Stimulated activated naive CD8-positive, alpha-beta T cell treated with anti-CD3 and anti-CD28 coated beads, Interleukin-15, amount 100 ng/mL, for 72 hours (primary cell): ENCODE measurements at regions not wholly inside any gene's neighbourhood (a gene's known extent, or its start where the extent isn't known, plus 50 kb on each side); places are given as distances from the start of the nearest gene placed in this dataset.

Experiments used
- ATAC-seq: fragments of 150-1000 bp; cut with Tn5 transposase; 2 replicates; pipeline ENCODE4 v1.10.0; 2021; ENCODE audit warnings: mild to moderate bottlenecking, moderate library complexity
- DNase-seq, 2 donors: peaks; one replicate each; pipeline ENCODE4 v3.0.0; 2021 to 2022
- H3K27ac Mint-ChIP-seq, 2 donors: one replicate each; pipeline ENCODE4 v1.8.0; 2022; ENCODE audit warnings: mild to moderate bottlenecking in 2 of 2, mixed read lengths in 2 of 2, moderate library complexity in 2 of 2
- H3K27me3 Mint-ChIP-seq: one replicate; pipeline ENCODE4 v1.8.0; 2022; ENCODE audit warnings: mixed read lengths
- H3K4me1 Mint-ChIP-seq: one replicate; pipeline ENCODE4 v1.8.0; 2022; ENCODE audit warnings: mild to moderate bottlenecking, mixed read lengths
- H3K4me3 Mint-ChIP-seq, 2 donors: one replicate each; pipeline ENCODE4 v1.8.0; 2022; ENCODE audit warnings: mild to moderate bottlenecking in 2 of 2, mixed read lengths in 2 of 2, moderate library complexity in 1 of 2
- H3K9me3 Mint-ChIP-seq, 2 donors: one replicate each; pipeline ENCODE4 v1.8.0; 2022; ENCODE audit warnings: mixed read lengths in 2 of 2

GRCh38 chr18:21162786-21163185 lies 51.2 kb upstream of the ROCK1 start:
- H3K9me3 Mint-ChIP-seq, result no peaks in the 10 kb centered on the region
- DNase-seq, result no peak
- H3K27me3 Mint-ChIP-seq, result no peaks in the 10 kb centered on the region
- no peak overlapping the region for H3K27ac Mint-ChIP-seq
- ATAC-seq, result no peak
- H3K4me1 Mint-ChIP-seq, result no peaks in the 10 kb centered on the region
- H3K4me3 Mint-ChIP-seq, result no peak overlapping the region

- ATAC-seq, result no peak
- DNase-seq, result no peak
- Mint-ChIP-seq H3K27ac (no peak overlapping the region), H3K4me3 (no peak overlapping the region), H3K27me3 (no peaks in the 10 kb centered on the region), H3K9me3 (no peaks in the 10 kb centered on the region), H3K4me1 (no peaks in the 10 kb centered on the region)
These were observed 52.3 kb upstream of the ROCK1 start for GRCh38 chr18:21163647-21164547.

GRCh38 chr18:21164548-21165095 lies 53.0 kb upstream of the ROCK1 start:
- no peak overlapping the region for H3K4me3 Mint-ChIP-seq
- ATAC-seq (no peak), DNase-seq (no peak)
- no peaks in the 10 kb centered on the region for H3K27me3 Mint-ChIP-seq
- H3K9me3 Mint-ChIP-seq, result no peaks in the 10 kb centered on the region
- H3K4me1 Mint-ChIP-seq, result no peaks in the 10 kb centered on the region
- no peak overlapping the region for H3K27ac Mint-ChIP-seq

- ATAC-seq, result no peak
- H3K27me3 Mint-ChIP-seq, result no peaks in the 10 kb centered on the region
- no peak overlapping the region for H3K4me3 Mint-ChIP-seq
- no peaks in the 10 kb centered on the region for H3K4me1 Mint-ChIP-seq
- no peak overlapping the region for H3K27ac Mint-ChIP-seq
- no peaks in the 10 kb centered on the region for H3K9me3 Mint-ChIP-seq
- DNase-seq, result no peak
These were observed 56.2 kb upstream of the ROCK1 start for GRCh38 chr18:21167641-21168377.

GRCh38 chr18:21168880-21169279 lies 57.3 kb upstream of the ROCK1 start:
- DNase-seq (no peak), ATAC-seq (no peak)
- Mint-ChIP-seq H3K27me3 (no peaks in the 10 kb centered on the region), H3K27ac (no peak overlapping the region), H3K4me3 (no peak overlapping the region), H3K4me1 (no peaks in the 10 kb centered on the region), H3K9me3 (no peaks in the 10 kb centered on the region)

GRCh38 chr18:21177822-21178221 lies 64.2 kb upstream of the GREB1L start:
- no peak for DNase-seq
- ATAC-seq, result no peak

GRCh38 chr18:21179590-21180220 lies 62.3 kb upstream of the GREB1L start:
- no peak overlapping the region for H3K4me3 Mint-ChIP-seq
- H3K27me3 Mint-ChIP-seq, result no peaks in the 10 kb centered on the region
- ATAC-seq (peak; percentile 73), DNase-seq (peak; percentile 43 to 44)
- no peaks in the 10 kb centered on the region for H3K4me1 Mint-ChIP-seq
- no peak overlapping the region for H3K27ac Mint-ChIP-seq
- no peaks in the 10 kb centered on the region for H3K9me3 Mint-ChIP-seq

More at GRCh38 chr18:21177822-21178221, 64.2 kb upstream of the GREB1L start:
- Mint-ChIP-seq H3K4me3 (no peak overlapping the region), H3K9me3 (no peaks in the 10 kb centered on the region), H3K27ac (no peak overlapping the region), H3K4me1 (no peaks in the 10 kb centered on the region), H3K27me3 (no peaks in the 10 kb centered on the region)

GRCh38 chr18:21180588-21180987 lies 61.4 kb upstream of the GREB1L start:
- no peaks in the 10 kb centered on the region for H3K9me3 Mint-ChIP-seq
- ATAC-seq (no peak), DNase-seq (no peak)
- H3K27me3 Mint-ChIP-seq, result no peaks in the 10 kb centered on the region
- H3K4me3 Mint-ChIP-seq, result no peak overlapping the region
- no peaks in the 10 kb centered on the region for H3K4me1 Mint-ChIP-seq
- no peak overlapping the region for H3K27ac Mint-ChIP-seq

- peak; percentile 35 for ATAC-seq
- no peaks in the 10 kb centered on the region for H3K4me1 Mint-ChIP-seq
- H3K27ac Mint-ChIP-seq, result no peak overlapping the region
- no peak overlapping the region for H3K4me3 Mint-ChIP-seq
- no peaks in the 10 kb centered on the region for H3K27me3 Mint-ChIP-seq
- DNase-seq, result no peak
- no peaks in the 10 kb centered on the region for H3K9me3 Mint-ChIP-seq
These were observed 60.3 kb upstream of the GREB1L start for GRCh38 chr18:21181766-21182165.

- Mint-ChIP-seq H3K27ac (no peak overlapping the region), H3K27me3 (no peaks in the 10 kb centered on the region), H3K4me1 (no peaks in the 10 kb centered on the region), H3K9me3 (no peaks in the 10 kb centered on the region), H3K4me3 (no peak overlapping the region)
- ATAC-seq (no peak), DNase-seq (no peak)
These were observed 58.4 kb upstream of the GREB1L start for GRCh38 chr18:21183670-21184069.

GRCh38 chr18:21184396-21184996 lies 57.5 kb upstream of the GREB1L start:
- Mint-ChIP-seq H3K4me1 (no peaks in the 10 kb centered on the region), H3K27me3 (no peaks in the 10 kb centered on the region), H3K9me3 (no peaks in the 10 kb centered on the region), H3K27ac (no peak overlapping the region), H3K4me3 (no peak overlapping the region)
- ATAC-seq, result no peak
- no peak for DNase-seq

GRCh38 chr18:21187886-21188285 lies 54.1 kb upstream of the GREB1L start:
- Mint-ChIP-seq H3K9me3 (no peaks in the 10 kb centered on the region), H3K4me3 (no peak overlapping the region), H3K27ac (no peak overlapping the region), H3K27me3 (peaks cover 20% of the 10 kb centered on the region), H3K4me1 (no peaks in the 10 kb centered on the region)
- DNase-seq (no peak), ATAC-seq (no peak)

GRCh38 chr18:21191596-21192307 lies 50.3 kb upstream of the GREB1L start:
- ATAC-seq (peak; percentile 37), DNase-seq (no peak)
- H3K27me3 Mint-ChIP-seq, result peaks cover 36% of the 10 kb centered on the region
- no peak overlapping the region for H3K4me3 Mint-ChIP-seq
- H3K9me3 Mint-ChIP-seq, result no peaks in the 10 kb centered on the region
- no peak overlapping the region for H3K27ac Mint-ChIP-seq
- H3K4me1 Mint-ChIP-seq, result no peaks in the 10 kb centered on the region
